HCT116 (cell line): ENCODE measurements at regions not wholly inside any gene's neighbourhood (a gene's known extent, or its start where the extent isn't known, plus 50 kb on each side); places are given as distances from the start of the nearest gene placed in this dataset.

Experiments used
- ATAC-seq: fragments of 200-7000 bp; cut with Tn5 transposase; 2 replicates; pipeline ENCODE4 v1.9.1; 2020; ENCODE audit warnings: mild to moderate bottlenecking, moderate library complexity
- BruUV-seq: library from RNA; stranded (reverse); fragments of 400-500 nt; replicated peaks from 2 replicates; lab custom pipeline; 2021; lab: Mats Ljungman, UMichigan
- CTCF ChIA-PET: fragments of 300-600 bp; sonication (Branson Sonifier 250); formaldehyde crosslinking; loops from one replicate; lab custom pipeline; 2021; ENCODE audit warnings: antibody characterized with exemption; lab: Charles Lee
- POLR2A ChIA-PET: fragments of 300-600, 350-600 bp; sonication (Branson Sonifier 250); formaldehyde crosslinking; loops from one replicate; lab custom pipeline; 2021; ENCODE audit warnings: antibody characterized with exemption; lab: Charles Lee
- RAD21 ChIA-PET, 2 experiments: fragments of 300-600 bp; sonication (Branson Sonifier 250); formaldehyde crosslinking; loops; one replicate each; lab custom pipeline; 2023; ENCODE audit warnings: low total read pairs in 2 of 2; ENCODE audit not compliant: uncharacterized antibody in 2 of 2, unreplicated experiment in 2 of 2, low non-redundant PET in 1 of 2; lab: Charles Lee
- DNase-seq: peaks from one replicate; pipeline ENCODE4 v3.0.0-alpha.2; 2010; ENCODE audit warnings: low read depth, low spot score
- H2AFZ ChIP-seq: fragments of 200-600 bp; shearing (Covaris generic), sonication (generic); 2 replicates; pipeline ENCODE4 v1.6.1; 2017; ENCODE audit warnings: low read depth, mixed run types, mixed read lengths, antibody characterized with exemption, low read length; ENCODE audit not compliant: poor library complexity, severe bottlenecking
- H3K27ac ChIP-seq: 2 replicates; pipeline ENCODE4 v1.5.1; 2012; ENCODE audit warnings: low read depth, low read length
- H3K27me3 ChIP-seq: fragments of 200-600 bp; sonication (generic); 2 replicates; pipeline ENCODE4 v1.6.1; 2016; ENCODE audit warnings: mixed run types, low read length, mixed read lengths; ENCODE audit not compliant: insufficient read depth
- H3K36me3 ChIP-seq, 2 experiments: fragments of 200-500 bp in 1 of 2; fragments of 200-600 bp in 1 of 2; sonication (Bioruptor generic) in 1 of 2; sonication (generic) in 1 of 2; 2 replicates each; pipeline versions ENCODE4 v1.5.1 to v1.6.1; 2014 to 2016; ENCODE audit warnings: low read length in 2 of 2, inconsistent platforms in 1 of 2, mixed read lengths in 1 of 2, mixed run types in 1 of 2; ENCODE audit not compliant: insufficient read depth in 2 of 2, control insufficient read depth in 1 of 2
- H3K4me1 ChIP-seq, 2 experiments: fragments of 200-600 bp in 1 of 2; sonication (generic) in 1 of 2; 2 replicates each; pipeline versions ENCODE4 v1.5.1 to v1.6.1; 2012 to 2017; ENCODE audit warnings: low read length in 2 of 2, inconsistent platforms in 1 of 2, mild to moderate bottlenecking in 1 of 2, mixed read lengths in 1 of 2, mixed run types in 1 of 2, moderate library complexity in 1 of 2; ENCODE audit not compliant: insufficient read depth in 2 of 2, control insufficient read depth in 1 of 2
- H3K4me2 ChIP-seq: fragments of 200-600 bp; sonication (generic); 2 replicates; pipeline ENCODE4 v1.6.1; 2017; ENCODE audit warnings: mixed run types, low read length, mixed read lengths
- H3K4me3 ChIP-seq, 2 experiments: fragments of 200-600 bp in 1 of 2; sonication (generic) in 1 of 2; replicated peaks in 1 of 2; 2 replicates each; pipeline ENCODE4 v1.5.1; 2011 to 2016; ENCODE audit warnings: low read length in 2 of 2, control low read depth in 1 of 2, low read depth in 1 of 2, mild to moderate bottlenecking in 1 of 2, mixed read lengths in 1 of 2, mixed run types in 1 of 2
- H3K79me2 ChIP-seq: fragments of 200-600 bp; sonication (generic); 2 replicates; pipeline ENCODE4 v1.6.1; 2017; ENCODE audit warnings: mild to moderate bottlenecking, mixed run types, low read length, moderate library complexity, mixed read lengths; ENCODE audit not compliant: insufficient read depth
- H3K9ac ChIP-seq: fragments of 200-600 bp; sonication (generic); 2 replicates; pipeline ENCODE4 v1.6.1; 2016; ENCODE audit warnings: low read length, mixed read lengths
- H3K9me2 ChIP-seq: fragments of 200-600 bp; sonication (generic), shearing (Covaris generic); 2 replicates; pipeline ENCODE4 v1.6.1; 2017; ENCODE audit warnings: mixed run types, mild to moderate bottlenecking, moderate library complexity; ENCODE audit not compliant: insufficient read depth
- H3K9me3 ChIP-seq, 2 experiments: fragments of 200-500 bp in 1 of 2; fragments of 200-600 bp in 1 of 2; sonication (Bioruptor generic) in 1 of 2; sonication (generic) in 1 of 2; 2 replicates each; pipeline ENCODE4 v1.6.1; 2014 to 2017; ENCODE audit warnings: low read length in 2 of 2, mixed read lengths in 2 of 2, inconsistent platforms in 1 of 2, low read depth in 1 of 2, mild to moderate bottlenecking in 1 of 2, mixed run types in 1 of 2, moderate library complexity in 1 of 2; ENCODE audit not compliant: control insufficient read depth in 1 of 2, insufficient read depth in 1 of 2
- H4K20me1 ChIP-seq: fragments of 200-600 bp; sonication (generic), shearing (Covaris generic); 2 replicates; pipeline ENCODE4 v1.6.1; 2017; ENCODE audit warnings: mixed run types, mild to moderate bottlenecking, moderate library complexity; ENCODE audit not compliant: insufficient read depth
- EGR1 ChIP-seq: IDR thresholded peaks from 2 replicates; pipeline ENCODE4 v1.6.1; 2012; ENCODE audit warnings: low read depth
- ELF1 ChIP-seq: IDR thresholded peaks from 2 replicates; pipeline ENCODE4 v1.6.1; 2012; ENCODE audit warnings: low read depth, borderline replicate concordance
- EZH2 ChIP-seq: fragments of 200-600 bp; sonication (generic); IDR thresholded peaks from 2 replicates; pipeline ENCODE4 v1.6.1; 2017; ENCODE audit warnings: antibody characterized with exemption, mixed run types
- POLR2A ChIP-seq: IDR thresholded peaks from 2 replicates; pipeline ENCODE4 v1.7.0; 2011; ENCODE audit warnings: borderline replicate concordance; ENCODE audit not compliant: insufficient read depth, insufficient read length; ENCODE audit errors: extremely low read depth
- TCF7L2 ChIP-seq: IDR thresholded peaks from 2 replicates; pipeline ENCODE4 v1.7.0; 2011; ENCODE audit warnings: borderline replicate concordance, inconsistent platforms; ENCODE audit not compliant: insufficient read depth, insufficient read length; ENCODE audit errors: extremely low read depth
- ZNF274 ChIP-seq: fragments of 200-500 bp; sonication (Bioruptor generic); IDR thresholded peaks from 2 replicates; pipeline ENCODE4 v1.6.1; 2014; ENCODE audit warnings: mild to moderate bottlenecking, low read depth, low read length, inconsistent platforms
- intact Hi-C: fragments of 100-400 bp; cut with micrococcal nuclease; formaldehyde crosslinking; loops from 2 replicates; pipeline ENCODE4 v1.10.0; 2022
- TF ChIP-seq, protein P1 (sequence below): IDR thresholded peaks from 2 replicates; pipeline ENCODE4 v1.6.1; 2012; ENCODE audit warnings: low read depth
- TF ChIP-seq, protein P2 (sequence below), 3 experiments: fragments of 200-600 bp in 1 of 3; sonication (generic) in 1 of 3; IDR thresholded peaks in 2 of 3; conservative IDR thresholded peaks in 1 of 3; 2 replicates each; pipeline ENCODE4 v1.5.1; 2012 to 2017; ENCODE audit warnings: low read depth in 2 of 3, low read length in 2 of 3, antibody characterized with exemption in 1 of 3, borderline replicate concordance in 1 of 3, control low read depth in 1 of 3, mild to moderate bottlenecking in 1 of 3, mixed read lengths in 1 of 3, mixed run types in 1 of 3, moderate library complexity in 1 of 3; ENCODE audit not compliant: insufficient read depth in 1 of 3

DNA sequence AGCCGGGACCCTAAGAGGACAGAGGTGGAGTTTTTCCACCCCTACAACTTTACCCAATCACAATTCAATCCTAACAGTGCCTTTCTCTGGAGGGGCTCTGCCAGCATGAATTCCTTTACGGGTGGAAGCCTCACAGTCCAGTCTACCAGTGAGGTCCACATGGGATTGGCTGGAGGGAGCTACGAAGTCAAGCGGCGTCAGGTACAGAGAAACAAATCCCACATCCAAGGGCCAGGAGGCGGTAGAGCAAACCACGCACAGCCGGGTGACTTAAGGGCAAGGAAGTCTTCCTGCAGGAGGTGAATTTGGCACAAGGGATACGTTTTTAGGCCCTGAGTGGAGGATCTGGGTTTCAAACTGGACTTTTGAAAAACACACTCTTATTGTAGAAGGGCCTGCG lies 199.6 kb downstream of the UQCRFS1 start:
- H3K9me2 ChIP-seq: no peaks in the 10 kb centered on the region
- no peak for ATAC-seq
- no peaks in the 10 kb centered on the region; a peak in 1 of 4 replicates for H3K36me3 ChIP-seq
- H2AFZ ChIP-seq: no peak overlapping the region
- H3K79me2 ChIP-seq: no peaks in the 10 kb centered on the region
- intact Hi-C loops: no loop called here
- H3K4me1 ChIP-seq: no peaks in the 10 kb centered on the region
- ChIA-PET POLR2A (no interaction called here), RAD21 (no interaction called here), CTCF (no interaction called here)
- TF ChIP-seq ZNF274: no peak
- TF ChIP-seq, protein P1, sequence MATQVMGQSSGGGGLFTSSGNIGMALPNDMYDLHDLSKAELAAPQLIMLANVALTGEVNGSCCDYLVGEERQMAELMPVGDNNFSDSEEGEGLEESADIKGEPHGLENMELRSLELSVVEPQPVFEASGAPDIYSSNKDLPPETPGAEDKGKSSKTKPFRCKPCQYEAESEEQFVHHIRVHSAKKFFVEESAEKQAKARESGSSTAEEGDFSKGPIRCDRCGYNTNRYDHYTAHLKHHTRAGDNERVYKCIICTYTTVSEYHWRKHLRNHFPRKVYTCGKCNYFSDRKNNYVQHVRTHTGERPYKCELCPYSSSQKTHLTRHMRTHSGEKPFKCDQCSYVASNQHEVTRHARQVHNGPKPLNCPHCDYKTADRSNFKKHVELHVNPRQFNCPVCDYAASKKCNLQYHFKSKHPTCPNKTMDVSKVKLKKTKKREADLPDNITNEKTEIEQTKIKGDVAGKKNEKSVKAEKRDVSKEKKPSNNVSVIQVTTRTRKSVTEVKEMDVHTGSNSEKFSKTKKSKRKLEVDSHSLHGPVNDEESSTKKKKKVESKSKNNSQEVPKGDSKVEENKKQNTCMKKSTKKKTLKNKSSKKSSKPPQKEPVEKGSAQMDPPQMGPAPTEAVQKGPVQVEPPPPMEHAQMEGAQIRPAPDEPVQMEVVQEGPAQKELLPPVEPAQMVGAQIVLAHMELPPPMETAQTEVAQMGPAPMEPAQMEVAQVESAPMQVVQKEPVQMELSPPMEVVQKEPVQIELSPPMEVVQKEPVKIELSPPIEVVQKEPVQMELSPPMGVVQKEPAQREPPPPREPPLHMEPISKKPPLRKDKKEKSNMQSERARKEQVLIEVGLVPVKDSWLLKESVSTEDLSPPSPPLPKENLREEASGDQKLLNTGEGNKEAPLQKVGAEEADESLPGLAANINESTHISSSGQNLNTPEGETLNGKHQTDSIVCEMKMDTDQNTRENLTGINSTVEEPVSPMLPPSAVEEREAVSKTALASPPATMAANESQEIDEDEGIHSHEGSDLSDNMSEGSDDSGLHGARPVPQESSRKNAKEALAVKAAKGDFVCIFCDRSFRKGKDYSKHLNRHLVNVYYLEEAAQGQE: no peak
- no peak for TF ChIP-seq TCF7L2
- no peak for TF ChIP-seq EGR1
- no peak for TF ChIP-seq POLR2A
- TF ChIP-seq, protein P2, sequence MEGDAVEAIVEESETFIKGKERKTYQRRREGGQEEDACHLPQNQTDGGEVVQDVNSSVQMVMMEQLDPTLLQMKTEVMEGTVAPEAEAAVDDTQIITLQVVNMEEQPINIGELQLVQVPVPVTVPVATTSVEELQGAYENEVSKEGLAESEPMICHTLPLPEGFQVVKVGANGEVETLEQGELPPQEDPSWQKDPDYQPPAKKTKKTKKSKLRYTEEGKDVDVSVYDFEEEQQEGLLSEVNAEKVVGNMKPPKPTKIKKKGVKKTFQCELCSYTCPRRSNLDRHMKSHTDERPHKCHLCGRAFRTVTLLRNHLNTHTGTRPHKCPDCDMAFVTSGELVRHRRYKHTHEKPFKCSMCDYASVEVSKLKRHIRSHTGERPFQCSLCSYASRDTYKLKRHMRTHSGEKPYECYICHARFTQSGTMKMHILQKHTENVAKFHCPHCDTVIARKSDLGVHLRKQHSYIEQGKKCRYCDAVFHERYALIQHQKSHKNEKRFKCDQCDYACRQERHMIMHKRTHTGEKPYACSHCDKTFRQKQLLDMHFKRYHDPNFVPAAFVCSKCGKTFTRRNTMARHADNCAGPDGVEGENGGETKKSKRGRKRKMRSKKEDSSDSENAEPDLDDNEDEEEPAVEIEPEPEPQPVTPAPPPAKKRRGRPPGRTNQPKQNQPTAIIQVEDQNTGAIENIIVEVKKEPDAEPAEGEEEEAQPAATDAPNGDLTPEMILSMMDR (IDR thresholded peaks at IDR 0.05 in 2 of 3, conservative IDR thresholded peaks at IDR 0.05 in 1 of 3; ENCODE audit: borderline replicate concordance in 1 of 3, insufficient read depth in 1 of 3, low read depth in 2 of 3, low read length in 2 of 3): no peak
- TF ChIP-seq EZH2: no peak
- TF ChIP-seq ELF1: no peak
- H3K27ac ChIP-seq: no peak overlapping the region
- no peak overlapping the region for H3K4me2 ChIP-seq
- peaks cover 5 to 17% of the 10 kb centered on the region in 2 experiments; a peak in 2 of 4 replicates for H3K9me3 ChIP-seq
- H4K20me1 ChIP-seq: no peaks in the 10 kb centered on the region
- no peaks in the 10 kb centered on the region for H3K27me3 ChIP-seq
- no TSS peak for BruUV-seq
- H3K4me3 ChIP-seq: no peak overlapping the region
- no peak overlapping the region for H3K9ac ChIP-seq
- no peak for DNase-seq
